Kidney epithelial cell (primary cell): ENCODE measurements at regions not wholly inside any gene's neighbourhood (a gene's known extent, or its start where the extent isn't known, plus 50 kb on each side); places are given as distances from the start of the nearest gene placed in this dataset.

Experiments used
- DNase-seq: peaks from one replicate; pipeline ENCODE4 v3.0.0-alpha.2; 2010; ENCODE audit warnings: low read depth
- H3K27me3 ChIP-seq: 2 replicates; pipeline ENCODE4 v1.6.0; 2011; ENCODE audit warnings: low read length; ENCODE audit not compliant: control insufficient read depth, insufficient read depth
- H3K36me3 ChIP-seq: 2 replicates; pipeline ENCODE4 v1.5.1; 2011; ENCODE audit warnings: low read length; ENCODE audit not compliant: control insufficient read depth, insufficient read depth
- H3K4me3 ChIP-seq: 2 replicates; pipeline ENCODE4 v1.5.1; 2011; ENCODE audit warnings: low read depth, mild to moderate bottlenecking, control low read depth, low read length
- TF ChIP-seq, protein P1 (sequence below): IDR thresholded peaks from 2 replicates; pipeline ENCODE4 v1.5.1; 2011; ENCODE audit warnings: mild to moderate bottlenecking, moderate library complexity, low read length, control low read depth, inconsistent platforms; ENCODE audit not compliant: insufficient read depth, poor library complexity, severe bottlenecking

DNA sequence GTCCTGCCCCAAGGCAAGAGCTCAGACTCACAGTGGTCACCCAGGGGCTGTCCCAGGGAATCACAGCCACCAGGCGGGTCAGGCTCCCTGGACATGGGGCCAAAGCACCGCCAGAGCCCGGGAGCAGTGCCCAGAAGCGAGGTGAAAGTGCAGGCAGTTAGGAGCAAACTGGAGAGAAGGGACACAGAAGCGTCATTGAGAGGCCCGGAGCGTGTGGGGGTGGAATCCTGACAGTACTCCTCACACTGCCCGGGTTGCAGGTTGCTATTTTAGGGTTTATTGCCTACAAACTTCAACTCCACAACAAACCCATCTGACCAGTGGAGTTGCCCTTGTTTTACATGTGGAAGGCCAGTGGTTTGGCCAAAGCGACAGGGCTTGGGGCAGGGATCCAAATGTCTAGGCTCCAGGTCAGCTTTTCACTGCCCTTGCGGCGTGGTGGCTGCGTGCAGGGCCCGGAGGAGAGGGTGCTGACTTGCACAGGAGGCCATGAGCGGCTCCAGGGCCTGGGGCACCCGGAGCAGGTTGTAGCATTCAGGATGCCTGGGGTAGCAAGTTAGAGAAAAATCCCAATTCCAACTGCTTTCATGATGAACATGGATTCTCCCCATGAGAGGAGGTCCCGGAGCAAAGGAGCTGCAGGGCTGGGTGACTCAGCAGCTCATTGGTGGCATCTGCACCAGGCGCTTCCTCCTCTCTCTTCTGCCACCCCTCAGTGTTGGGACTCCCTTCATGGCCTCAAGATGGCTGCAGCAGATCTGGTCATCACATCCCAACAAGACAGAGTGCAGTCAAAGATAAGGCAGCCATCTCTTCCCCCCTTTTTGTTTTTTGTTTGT, 112.3 kb upstream of the NCOR2 start:
- no peak overlapping the region for H3K4me3 ChIP-seq
- TF ChIP-seq, protein P1, sequence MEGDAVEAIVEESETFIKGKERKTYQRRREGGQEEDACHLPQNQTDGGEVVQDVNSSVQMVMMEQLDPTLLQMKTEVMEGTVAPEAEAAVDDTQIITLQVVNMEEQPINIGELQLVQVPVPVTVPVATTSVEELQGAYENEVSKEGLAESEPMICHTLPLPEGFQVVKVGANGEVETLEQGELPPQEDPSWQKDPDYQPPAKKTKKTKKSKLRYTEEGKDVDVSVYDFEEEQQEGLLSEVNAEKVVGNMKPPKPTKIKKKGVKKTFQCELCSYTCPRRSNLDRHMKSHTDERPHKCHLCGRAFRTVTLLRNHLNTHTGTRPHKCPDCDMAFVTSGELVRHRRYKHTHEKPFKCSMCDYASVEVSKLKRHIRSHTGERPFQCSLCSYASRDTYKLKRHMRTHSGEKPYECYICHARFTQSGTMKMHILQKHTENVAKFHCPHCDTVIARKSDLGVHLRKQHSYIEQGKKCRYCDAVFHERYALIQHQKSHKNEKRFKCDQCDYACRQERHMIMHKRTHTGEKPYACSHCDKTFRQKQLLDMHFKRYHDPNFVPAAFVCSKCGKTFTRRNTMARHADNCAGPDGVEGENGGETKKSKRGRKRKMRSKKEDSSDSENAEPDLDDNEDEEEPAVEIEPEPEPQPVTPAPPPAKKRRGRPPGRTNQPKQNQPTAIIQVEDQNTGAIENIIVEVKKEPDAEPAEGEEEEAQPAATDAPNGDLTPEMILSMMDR, result no peak
- no peak for DNase-seq
- no peaks in the 10 kb centered on the region for H3K27me3 ChIP-seq
- no peaks in the 10 kb centered on the region for H3K36me3 ChIP-seq

DNA sequence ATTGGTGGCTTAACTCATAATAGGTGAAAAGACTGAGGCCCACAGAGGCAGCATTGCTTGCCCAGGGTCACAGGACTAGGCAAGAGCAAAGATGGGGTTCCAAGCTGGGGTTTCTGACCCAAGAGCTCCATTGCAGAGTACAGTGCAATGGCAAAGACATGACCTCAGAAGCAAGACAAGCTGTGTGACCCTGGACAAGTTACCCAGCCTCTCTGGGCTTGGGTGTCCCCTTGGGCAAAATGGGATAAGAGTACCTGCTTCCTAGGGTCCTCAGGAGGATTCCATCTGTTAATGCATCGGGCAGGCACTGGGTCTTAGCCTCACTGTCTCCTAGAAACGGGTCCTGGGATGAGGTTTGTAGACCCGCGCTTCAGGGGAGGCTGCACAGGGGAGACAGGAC, 111.6 kb upstream of the NCOR2 start:
- Histone ChIP-seq H3K27me3 (no peaks in the 10 kb centered on the region), H3K4me3 (no peak overlapping the region), H3K36me3 (no peaks in the 10 kb centered on the region)
- TF ChIP-seq, protein P1, result no peak
- no peak for DNase-seq

DNA sequence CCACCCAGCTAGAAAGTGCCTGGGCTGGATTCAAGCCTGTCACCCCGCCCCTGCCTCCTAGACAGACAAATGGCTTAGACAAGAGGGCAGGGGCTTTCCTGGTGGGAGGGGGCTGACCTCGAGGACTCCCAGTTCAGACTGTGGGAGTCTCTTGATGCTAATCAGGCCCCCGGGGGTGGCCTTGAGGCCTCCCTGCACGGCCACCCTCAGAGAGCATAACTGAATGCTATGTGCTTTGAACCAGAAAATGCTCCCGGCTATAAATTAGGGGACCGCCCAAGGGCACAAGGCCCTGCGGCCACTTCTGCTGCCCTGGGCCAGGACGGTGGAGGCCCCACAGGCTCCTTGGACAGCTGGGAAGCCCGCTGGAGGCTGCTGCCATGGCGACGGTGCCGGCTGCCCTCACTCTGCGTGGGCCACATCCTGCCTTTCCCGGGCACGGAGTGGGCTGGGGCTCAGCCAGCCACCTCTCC, 111.0 kb upstream of the NCOR2 start:
- no peak for DNase-seq
- H3K27me3 ChIP-seq, result no peaks in the 10 kb centered on the region
- TF ChIP-seq, protein P1, result no peak
- H3K4me3 ChIP-seq, result no peak overlapping the region
- no peaks in the 10 kb centered on the region for H3K36me3 ChIP-seq

DNA sequence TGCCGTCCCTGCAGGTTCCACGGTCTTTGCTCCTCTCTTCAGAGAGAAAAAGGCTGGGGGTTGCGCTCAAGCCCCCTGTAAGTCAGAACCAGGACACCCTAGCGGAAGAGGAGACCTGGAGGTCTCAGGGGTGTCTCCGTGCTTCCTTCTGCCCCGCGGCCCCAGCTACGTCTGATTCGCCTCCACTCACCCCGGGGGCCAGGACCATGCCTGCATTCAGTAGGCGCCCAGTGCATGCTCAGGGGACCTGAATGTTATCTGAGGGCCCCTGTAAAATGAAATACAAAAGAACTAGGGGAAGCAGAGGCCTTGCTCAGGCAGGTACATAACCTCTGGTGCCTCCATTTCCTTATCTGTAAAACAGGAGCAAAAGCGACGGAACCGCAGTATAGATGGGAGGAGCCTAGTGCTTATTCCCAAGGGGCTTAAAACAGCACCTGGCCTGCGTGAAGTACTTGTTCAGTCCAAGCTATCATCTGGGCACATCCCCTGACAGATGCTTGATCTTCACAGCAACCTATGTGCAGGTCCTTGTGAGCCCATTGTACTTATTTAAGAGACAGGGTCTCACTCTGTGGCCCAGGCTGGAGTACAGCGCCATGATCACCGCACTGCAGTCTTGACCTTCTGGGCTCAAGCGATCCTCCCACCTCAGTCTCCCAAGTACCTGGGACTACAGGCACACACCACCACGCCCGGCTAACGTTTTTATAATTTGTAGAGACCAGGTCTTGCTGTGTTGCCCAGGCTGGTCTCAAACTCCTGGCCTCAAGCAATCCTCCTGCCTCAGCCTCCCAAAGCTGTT, 110.3 kb upstream of the NCOR2 start:
- Histone ChIP-seq H3K27me3 (no peaks in the 10 kb centered on the region), H3K4me3 (no peak overlapping the region), H3K36me3 (no peaks in the 10 kb centered on the region)
- TF ChIP-seq, protein P1, result no peak
- DNase-seq, result no peak

DNA sequence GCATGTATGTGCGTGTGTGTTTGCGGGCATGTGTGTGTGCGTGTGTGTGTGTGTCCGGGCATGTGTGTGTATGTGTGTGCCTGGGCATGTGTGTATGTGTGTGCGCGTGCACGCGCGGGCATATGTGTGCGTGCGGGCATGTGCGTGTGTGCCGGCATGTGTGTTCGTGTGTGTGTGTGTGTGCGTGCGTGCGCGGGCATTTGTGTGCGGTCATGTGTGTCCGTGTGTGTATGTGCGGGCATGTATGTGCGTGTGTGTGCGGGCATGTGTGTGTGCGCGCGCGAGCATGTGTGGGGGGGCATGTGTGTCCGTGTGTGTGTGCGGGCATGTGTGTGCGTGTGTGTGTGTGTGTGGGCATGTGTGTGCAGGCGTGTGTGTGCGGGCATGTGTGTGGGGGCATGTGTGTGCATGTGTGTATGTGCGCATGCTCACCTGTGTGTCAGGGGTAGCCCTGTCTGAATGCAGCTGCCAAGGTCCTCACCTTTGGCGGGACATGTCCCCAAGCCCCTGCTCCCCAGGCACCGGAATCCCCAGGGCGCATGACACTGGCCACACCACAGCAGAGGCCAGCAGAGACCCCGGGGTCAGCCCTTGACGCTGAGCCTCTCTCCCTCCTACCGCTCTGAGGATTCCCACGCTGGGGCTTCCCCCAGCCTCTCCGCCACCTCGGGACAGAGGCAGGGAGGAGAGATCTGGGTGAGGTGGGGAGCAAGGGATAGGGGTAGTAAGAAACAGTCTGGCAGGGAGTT, 109.5 kb upstream of the NCOR2 start:
- TF ChIP-seq, protein P1, result no peak
- Histone ChIP-seq H3K27me3 (no peaks in the 10 kb centered on the region), H3K36me3 (no peaks in the 10 kb centered on the region), H3K4me3 (no peak overlapping the region)
- no peak for DNase-seq
